NCI-H2029 treated with DMSO at 0.1 percent for 48 hours (cell line): ENCODE measurements at regions not wholly inside any gene's neighbourhood (a gene's known extent, or its start where the extent isn't known, plus 50 kb on each side); places are given as distances from the start of the nearest gene placed in this dataset.
A peak's percentile ranks its signal among the peaks of the same experiment; 100 is the strongest.
"Not testable (repeated sequence)": the region's sequence is repeated elsewhere in the genome, so short reads cannot be mapped to it uniquely, and the experiment has no call there.

Experiments
- DNase-seq: peaks from one replicate; lab custom pipeline; 2025; lab: John Stamatoyannopoulos, UW

DNA sequence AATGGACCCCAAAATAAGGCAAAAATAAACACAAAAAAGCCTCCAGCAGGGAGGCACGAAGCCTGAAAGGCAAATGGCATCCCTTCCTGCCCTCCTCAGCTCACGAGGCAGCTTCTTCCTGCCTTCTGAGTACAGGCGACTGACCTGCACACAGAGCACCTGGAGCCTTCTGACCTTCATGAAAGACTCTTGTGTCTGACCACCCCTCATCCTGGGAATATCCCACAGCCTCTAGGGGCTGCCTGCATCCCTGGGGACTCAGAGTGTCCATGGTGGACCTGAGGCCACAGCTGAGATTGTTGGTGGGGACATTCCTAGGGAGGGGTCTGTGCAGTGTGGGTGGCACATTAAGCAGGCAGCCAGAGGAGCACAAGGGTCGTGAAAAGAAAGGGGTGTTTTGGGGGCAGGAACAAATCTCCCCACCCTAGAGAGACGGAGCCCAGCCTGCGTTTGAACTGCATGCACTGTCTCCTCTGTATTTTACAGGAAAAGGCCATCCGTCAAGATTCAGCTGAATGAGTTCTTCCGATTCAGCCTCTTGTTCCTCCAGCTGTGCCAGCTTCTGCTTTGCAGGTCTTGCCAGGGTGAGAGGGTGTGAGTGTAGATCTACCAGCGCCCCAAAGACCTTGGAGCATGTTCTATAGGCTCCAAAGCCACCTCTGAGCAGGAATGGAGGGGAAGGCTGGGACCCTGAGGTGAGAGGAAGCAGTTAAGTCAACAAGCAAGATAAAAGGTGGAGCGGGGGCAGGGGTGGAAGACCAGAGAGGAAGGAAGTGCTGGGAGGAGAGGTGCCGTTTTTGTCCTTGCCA, 80.4 kb upstream of the MEF2A start:
- no peak for DNase-seq

DNA sequence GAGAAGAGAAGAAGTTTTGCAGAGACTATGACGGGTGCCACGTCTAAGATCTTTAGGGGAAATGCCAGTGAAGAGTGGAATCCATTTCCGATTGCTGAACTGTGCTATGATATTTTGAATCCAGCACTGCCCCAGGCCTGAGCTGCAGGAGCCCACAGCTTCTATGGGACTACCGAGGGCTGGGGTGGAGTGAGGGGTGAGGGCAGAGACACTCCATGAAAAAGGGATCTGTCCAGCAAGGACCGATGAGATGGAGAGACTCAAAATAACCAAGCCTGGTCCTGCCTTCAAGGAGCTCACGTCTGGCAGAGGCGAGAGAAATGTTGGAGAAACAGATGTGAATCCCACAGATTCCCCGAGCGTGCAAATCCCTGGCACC, 79.8 kb upstream of the MEF2A start:
- DNase-seq = no peak

DNA sequence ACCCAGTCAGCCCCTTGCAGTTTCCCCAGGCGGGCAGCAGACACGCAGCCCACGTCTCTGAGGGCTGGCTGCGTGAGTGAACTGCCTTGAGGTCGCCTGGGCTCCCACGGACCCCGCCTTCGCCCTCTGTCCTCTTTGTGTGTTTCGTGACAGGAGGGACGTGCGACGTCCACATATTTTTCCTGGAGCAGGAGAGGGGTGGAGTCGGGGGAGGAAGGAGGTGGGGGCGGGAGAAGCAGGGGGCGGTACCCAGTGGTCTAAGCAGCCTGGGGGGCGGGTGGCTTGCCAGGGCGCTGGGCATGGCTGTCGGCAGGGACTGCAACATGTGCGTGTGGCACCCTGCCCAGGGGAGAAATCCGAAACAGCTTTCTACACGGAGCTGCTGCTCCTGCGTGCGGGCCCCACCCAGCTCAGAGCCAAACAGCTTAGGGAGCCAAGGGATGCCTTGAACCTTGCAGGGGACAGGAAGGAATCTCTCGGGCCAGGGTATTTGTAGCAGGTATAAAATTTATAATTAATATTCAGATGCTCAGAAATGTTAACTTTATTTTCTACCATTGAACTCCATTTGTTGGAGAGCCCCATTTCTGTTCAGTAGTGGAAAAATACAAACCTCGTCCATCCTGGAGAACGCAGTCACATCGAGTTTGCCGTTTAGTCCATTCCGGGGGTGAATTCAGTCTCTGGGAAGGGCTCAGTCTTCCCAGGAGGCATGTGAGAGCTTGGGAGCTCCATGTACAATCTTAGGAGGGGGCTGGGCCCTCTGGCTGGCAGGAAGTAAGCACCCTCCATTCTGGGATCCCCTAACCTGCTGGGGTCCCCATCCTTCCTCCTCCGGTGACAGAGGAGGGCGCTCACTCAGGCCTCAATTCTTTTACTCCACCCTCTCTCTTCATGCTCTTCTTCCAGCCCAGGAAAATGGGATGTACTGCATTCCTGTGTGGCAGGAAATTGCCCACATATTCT, 79.1 kb upstream of the MEF2A start:
- DNase-seq = no peak

DNA sequence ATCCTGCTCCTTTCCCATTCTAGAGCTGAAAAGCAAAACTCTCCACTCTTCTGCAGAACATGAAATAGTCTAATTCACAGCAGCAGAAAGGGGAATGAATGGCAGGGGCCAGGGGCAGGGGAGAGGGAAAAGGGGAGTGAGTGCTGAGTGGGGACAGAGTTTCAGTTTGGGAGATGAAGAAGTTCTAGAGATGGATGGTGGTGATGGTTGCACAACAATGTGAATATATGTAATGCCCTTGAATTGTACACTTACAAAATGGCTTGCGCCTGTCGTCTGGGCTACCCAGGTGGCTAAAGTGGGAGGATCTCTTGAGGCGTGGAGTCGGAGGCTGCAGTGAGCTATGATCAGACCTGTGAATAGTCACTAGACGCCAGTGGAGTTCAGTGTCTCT, 78.5 kb upstream of the MEF2A start:
- no peak for DNase-seq

DNA sequence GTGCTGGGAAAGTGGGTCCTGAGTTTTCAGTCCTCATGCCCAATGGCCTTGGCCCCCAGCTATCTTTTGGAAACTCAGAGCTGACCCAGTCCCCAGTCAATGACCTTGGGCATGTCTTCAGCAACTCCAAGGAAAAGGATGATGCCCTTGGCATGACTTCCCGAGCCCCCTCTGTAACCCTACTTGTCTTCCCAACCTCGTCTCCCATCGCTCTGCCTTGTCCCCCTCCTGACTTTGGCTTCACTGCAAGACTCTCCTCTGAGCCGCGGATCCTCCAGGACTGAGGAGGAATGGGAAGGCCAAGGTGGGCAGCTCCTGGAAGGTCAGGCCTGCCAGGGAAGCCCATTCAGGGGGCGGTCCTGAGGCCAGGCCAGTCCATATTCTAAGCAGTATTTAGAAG, 73.5 kb upstream of the MEF2A start:
- no peak for DNase-seq

DNA sequence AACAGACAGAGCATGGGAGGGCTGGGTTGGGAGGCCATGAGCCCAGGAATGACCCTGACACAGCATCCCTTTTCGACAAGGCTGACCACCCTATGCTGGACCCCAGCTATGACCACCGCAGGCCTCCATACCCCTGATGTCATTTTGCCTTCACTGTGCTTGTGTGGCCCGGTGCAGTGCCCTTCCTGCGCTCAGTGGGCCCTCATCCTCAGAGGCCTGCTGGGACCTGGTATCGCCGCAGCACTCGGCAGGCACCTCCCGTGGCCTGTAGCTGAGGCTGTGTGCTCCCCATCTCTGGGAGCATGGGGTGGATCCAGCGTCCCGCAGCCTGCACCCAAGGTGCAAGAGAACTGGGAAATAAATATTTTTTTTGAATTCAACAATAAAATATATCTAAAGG, 73.1 kb upstream of the MEF2A start:
- DNase-seq = no peak

DNA sequence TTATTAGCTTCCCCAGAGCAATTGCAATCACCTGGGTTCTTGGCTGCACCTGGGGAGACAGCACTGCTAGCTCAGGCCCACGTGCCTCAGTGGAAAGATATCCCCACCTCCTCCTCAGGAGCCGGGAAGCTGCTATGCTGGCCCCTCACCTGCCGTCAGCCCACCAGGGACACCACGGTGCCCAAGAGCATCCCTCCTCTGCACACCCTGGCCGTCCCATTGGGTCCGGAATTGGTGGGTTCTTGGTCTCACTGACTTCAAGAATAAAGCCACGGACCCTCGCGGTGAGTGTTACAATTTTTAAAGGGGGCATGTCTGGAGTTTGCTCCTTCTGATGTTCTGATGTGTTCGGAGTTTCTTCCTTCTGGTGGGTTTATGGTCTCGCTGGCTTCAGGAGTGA, 72.3 kb upstream of the MEF2A start:
- no peak for DNase-seq

DNA sequence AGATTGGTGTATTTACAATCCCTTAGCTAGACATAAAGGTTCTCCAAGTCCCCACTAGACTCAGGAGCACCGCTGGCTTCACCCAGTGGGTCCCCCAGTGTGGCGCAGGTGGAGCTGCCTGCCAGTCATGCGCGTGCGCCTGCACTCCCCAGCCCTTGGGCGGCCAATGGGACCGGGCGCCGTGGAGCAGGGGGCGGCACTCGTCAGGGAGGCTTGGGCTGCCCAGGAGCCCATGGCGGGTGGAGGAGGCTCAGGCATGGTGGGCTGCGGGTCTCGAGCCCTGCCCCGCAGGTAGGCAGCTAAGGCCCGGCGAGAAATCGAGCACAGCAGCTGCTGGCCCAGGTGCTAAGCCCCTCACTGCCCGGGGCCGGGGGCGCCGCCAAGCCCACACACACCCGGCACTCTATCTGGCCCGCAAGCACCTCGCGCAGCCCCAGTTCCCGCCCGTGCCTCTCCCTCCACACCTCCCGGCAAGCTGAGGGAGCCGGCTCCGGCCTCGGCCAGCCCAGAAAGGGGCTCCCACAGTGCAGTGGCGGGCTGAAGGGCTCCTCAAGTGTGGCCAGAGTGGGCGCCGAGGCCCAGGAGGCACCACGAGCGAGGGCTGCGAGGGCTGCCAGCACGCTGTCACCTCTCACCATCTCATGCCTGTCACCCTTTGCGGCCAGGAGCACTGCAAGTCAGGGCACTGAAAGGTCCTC, 71.1 kb upstream of the MEF2A start:
- DNase-seq = not testable (repeated sequence)

DNA sequence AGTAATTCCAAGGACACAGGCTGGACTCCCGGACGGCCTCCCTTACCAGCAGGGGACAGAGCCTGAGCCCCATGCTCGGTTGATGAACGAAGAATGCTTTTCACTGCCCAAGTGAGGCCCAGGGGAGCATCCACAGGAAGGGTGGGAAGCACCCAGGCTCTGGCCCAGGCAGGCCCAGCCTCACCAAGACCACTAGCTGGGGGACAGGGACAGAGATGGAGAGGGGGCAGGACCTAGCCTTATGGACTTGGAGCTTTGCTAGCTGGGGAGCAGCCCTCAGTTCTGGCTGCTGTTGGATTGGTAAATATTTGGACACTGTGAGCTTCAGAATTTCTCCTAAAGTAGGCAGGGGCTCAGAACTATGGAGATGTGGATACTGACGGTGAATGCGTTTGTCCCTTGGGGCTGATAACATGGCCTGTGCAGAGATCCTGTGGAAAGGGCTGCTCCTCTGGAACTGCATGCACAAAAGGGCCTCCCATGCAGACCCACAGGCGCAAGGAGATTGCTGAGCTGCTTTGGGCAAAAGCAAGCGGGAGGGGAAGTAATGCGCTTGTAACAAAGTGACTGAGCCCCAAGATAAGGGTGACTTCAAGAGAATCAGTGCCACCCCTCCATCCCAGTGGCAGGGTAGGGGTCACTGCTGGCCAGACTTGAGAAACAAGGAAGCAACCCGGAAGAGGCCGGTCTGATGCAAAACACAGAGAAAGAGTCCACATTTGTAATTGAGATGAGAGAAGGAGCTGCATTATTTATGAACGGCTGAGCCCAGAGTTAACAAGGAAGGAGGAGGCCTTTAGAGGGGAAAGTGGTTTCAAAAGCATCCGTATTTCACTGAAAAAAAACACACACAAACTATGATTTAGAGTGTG, 70.1 kb upstream of the MEF2A start:
- DNase-seq = no peak

DNA sequence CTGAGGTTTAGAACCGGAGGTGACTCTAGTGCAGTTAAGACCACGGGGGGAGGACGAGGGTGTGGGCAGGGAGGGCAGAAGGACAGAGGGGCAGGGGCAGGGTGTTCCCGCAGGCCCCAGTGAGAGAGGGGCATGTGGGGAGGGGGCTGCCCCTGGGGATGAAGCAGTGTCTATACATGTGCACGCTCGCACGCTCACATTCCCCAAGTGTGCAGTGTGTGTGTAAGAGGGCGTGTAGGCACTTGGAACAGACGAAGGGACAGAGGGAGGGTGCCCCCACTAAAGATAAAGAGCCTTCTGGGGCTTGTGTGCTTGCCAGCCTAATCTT, 69.5 kb upstream of the MEF2A start:
- DNase-seq = no peak

DNA sequence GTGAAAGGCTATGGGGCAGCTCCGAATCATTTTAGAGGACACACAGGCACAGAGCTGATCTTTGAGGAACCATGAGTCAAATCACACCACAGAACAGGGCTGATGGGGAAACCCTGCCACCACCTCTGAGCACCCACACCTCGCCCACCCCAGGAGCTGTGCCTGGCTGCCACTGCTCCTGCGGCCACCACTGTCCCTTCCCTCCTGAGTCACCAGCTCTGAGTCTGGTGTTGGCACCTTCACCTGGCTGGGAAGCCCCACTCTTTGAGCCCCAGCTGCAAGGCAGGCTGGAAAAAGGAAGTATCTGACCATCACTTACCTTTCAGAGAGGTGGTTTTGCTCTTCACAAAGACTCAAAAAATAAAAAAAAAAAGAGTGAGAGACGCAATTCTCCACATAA, 63.6 kb upstream of the MEF2A start:
- no peak for DNase-seq

DNA sequence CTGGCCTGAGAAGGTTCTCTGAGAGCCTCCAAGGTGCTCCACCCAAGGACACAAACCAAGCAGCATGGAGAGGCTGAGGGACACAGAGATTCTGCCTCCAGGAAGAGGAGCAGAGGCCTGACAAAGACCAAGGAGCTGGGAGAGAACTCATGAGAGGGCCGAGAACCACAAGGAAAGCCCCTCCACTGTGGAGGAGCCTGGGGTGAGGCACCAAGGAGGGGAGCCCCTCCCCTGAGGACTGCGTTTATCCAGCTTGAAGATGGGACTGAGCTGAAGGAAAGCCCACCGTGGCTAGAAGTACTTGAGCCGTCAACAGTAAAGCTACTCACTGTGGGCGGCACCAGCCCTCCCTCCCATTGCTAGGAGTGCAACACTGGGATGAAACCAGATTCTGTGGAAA, 63.1 kb upstream of the MEF2A start:
- DNase-seq = no peak

DNA sequence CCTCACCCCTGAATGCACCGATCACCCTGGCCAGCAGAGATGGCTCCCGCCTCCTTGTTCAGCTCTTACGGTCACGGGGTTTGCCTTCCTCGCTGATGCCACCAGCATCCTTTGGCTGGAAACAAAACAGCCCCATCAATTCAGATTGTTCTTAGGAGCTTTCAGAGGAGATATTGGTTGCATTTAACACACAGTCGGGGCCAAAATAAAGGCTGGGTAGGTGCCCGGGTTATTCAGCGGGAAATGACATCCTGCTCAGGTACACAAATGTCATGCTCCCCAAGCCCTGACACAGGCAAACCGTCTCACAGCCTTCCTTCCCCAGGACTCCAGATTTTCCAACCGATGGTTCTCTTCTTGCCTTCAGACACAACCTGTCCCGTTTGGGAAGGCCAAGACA, 62.4 kb upstream of the MEF2A start:
- DNase-seq = no peak

DNA sequence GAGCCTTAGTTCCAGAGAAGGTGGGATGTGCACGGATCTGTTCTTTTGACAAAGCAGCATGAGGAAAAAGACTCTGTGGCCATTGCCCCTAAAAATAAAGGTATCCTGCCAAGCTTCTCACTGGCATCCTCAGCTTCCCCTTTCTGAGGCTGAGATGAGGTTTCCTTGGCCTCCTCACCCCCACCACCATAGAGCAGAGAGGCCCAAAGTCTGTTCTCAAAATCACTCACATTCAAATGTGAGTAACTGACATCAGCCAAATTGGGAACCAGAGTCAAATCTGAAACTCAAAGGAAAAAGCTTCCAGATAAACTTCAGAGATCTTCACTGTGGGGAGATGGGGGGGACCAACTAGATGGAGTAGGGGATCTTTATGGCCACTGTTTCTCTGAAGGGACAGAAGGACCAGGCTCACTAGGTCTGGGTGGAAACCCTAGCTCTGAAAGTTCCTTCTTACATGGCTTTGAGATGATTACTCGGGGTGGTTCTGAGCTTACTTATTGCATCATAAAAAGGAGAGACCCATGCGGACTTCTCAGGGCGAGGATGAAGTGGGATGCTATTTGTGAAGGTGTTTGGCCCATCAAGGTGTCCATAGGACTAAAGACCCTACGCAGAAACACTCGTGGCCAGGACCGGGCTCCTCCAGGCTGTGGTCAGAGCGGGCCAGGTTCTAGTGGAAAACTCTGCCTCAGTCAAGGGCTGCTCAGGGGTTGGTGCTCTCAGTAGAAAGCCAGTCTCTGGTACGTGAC, 61.5 kb upstream of the MEF2A start:
- no peak for DNase-seq

DNA sequence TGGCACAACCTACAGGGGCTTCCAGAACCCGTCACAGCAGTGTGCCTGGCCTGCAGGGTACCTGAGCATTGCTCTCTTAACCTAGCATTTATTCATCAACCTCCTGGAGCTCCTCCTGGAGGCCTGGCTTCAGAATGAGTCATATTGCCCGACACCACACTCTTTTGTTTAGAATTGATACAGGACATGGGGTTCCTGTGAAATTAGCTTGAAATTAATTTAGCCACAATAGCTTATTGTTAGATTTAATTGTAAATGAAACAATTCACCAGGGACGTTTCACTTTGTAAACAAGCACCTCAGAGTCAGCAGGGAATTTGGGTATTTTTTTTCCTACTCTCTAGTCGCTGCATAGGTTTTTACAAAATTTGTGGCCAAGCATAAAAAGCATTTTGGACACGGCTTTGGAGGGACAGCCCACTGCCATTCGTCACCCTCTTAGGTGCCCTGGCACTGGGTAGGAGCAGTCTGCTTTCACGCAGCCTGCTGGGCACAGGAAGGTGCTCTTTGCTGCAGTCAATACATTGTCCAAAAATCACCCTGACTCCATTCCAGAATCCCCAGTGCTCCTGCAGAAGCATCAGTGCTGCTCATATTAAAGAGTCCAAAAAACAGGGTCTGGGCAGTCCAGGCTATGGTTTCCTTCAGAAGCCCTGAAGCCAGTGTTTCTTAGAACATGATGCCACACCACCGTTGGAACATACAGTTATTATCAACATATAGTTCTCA, 60.8 kb upstream of the MEF2A start:
- DNase-seq = no peak

DNA sequence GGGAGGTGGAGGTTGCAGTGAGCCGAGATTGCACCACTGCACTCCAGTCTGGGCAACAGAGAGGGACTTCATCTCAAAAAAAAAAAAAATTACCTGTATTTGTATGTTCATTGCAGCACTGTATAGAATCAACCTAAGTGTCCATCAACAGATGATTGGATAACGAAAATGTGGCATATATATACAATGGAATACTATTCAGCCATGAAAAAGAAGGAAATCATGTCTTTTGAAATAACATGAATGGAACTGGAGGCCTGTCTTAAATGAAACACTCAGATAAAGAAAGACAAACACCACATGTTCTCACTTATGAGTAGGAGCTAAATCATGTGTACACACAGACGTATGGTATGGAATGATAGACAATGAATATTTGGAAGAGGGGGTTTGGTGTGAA, 59.4 kb upstream of the MEF2A start:
- DNase-seq = no peak

DNA sequence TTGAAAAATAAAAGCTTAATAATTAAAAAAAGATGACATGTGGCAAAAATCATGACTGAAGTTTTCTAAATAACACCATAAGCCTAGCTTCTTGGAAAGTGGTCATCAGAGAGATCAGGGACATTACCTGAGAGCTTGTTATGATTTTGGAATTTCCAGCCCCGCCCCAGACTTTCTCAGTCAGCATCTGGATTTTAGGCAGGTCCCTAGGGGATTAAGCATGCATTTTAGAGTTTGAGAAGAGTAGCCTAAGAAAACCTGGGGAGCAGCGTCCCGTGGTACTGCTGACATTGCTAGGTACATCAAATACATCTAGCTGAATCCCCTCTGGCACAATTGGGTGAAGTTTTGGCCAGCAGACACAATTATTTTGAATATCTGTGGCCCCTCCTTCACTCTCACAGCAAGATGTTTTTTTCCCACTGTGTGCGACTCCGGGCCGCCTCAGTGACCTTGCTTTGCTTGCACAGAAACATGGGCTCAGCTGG, 58.7 kb upstream of the MEF2A start:
- DNase-seq = no peak

DNA sequence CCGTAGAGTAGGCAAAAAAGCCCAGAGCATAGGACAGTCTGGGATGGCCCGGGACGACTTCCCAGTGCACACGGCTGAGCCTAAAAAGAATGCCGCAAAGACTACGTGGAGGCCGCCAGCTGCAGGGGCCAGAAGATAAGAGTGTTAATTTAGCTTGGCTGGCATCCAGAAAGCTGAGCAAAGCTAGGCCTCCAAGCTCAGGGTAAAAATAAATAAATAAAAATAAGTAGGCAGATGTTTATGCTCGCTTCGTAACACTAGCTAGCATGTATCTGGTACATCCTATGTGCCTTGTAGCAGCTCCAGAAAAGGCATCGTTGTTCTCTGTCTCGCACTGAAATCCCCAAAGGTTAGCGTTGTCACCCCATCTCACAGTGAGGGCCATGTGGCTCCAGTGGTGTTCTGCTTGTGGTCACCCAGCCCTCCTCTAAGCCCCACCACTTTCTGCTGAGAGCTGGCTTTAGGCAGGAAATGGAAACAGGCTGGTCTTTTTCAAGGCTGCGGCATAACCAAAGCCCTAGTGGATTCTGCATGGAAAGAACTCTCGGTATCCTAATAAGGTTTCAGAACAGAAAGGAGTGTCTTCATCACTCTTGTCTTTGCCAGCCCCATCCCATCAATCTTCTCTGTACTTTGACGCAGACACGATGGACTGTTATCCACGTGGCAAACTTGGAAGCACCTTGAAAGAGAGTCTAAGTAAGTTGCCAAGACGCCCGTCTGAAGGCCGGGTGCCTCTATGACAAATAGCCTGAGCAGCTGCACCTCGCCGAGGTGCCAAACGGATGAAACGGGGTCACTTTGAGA, 58.1 kb upstream of the MEF2A start:
- DNase-seq = peak; percentile 16

DNA sequence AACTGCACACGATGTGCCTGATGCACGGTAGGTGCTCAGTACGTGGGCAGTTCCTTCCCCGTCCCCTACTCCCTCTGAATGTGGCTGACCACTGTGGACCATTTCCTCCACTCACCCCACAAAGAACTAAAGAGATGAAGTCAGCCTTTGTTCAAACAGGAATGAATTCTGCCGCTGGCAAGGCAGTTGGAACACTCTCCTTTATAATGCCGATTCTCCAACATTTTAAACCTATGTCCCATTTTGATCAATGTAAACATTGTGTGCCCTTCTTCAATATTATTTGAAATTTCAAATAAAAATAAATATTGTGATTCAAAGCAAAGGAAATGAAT, 57.5 kb upstream of the MEF2A start:
- no peak for DNase-seq

DNA sequence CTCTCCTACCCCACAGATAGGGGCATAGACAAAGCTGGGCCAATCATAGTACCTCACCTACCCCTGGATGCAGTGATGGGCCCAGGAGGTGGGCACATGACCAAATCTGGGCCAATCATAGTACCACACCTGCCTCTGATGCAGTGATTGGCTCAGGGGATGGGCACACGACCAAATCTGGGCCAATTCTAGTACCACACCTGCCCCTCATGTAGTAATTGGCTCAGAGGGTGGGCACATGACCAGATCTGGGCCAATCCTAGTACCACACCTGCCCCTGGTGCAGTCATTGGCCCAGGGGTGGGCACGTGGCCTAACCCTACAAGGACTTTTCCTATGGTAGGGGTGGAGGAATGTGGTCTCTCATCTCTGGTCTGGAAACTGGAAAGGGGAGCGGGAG, 56.9 kb upstream of the MEF2A start:
- DNase-seq = no peak
